SKM-1 (cell line): ENCODE measurements at regions not wholly inside any gene's neighbourhood (a gene's known extent, or its start where the extent isn't known, plus 50 kb on each side); places are given as distances from the start of the nearest gene placed in this dataset.
"Not testable (repeated sequence)": the region's sequence is repeated elsewhere in the genome, so short reads cannot be mapped to it uniquely, and the experiment has no call there.

Experiments
- DNase-seq: peaks from one replicate; lab custom pipeline; 2025; ENCODE audit not compliant: unreplicated experiment; lab: John Stamatoyannopoulos, UW

DNA sequence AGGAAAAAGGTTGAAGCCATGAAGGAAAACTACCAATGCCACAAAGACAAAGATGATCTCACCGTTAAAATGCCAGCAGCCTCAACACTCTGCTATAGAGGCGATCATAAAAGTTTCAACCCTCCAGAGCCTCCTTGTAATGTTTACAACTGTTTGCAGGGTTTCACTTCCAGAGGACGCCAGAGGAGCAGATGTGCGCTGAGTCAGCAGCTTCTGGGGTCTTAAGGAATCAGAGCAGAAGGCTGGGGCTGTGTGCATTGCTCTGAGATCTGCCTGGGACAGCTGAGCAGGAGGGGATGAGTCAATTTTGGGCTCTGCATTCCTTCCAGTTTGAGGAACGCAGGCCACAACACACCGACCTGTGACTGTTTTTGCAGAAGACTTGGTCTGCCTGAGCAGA lies 98.3 kb downstream of the TMEM130 start:
- DNase-seq = no peak

DNA sequence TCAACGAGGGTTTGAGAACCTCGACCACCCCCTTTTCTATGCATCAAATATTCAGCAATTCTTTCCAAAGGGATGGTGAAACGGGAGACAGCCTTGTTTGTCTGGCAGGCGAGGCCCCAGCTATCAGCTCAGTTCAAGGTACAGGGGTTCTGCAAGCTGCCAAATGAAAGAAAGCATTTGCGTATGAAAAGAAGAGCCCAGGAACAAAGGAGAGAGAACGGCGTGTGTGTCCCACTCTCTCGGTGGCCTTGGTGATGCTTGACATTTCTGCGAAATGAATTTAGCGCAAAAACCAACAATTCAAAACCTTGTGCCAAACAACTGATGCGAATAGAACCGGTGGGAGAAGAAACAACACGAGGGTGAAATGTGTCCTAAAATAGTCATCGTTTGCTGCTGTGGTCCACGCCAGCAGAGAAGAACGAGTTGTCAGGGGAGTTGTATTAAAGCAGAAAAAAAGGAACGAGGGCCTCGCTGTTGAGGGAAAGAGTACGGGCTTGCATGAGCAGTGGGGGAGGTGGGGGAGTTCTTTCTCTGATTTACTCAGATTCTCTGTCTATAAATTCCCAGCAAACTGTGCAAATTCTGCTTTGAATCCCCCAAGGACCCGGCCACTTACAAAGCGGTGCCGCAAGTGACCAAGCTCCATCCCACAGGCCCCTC lies 97.7 kb downstream of the TMEM130 start:
- DNase-seq = no peak

DNA sequence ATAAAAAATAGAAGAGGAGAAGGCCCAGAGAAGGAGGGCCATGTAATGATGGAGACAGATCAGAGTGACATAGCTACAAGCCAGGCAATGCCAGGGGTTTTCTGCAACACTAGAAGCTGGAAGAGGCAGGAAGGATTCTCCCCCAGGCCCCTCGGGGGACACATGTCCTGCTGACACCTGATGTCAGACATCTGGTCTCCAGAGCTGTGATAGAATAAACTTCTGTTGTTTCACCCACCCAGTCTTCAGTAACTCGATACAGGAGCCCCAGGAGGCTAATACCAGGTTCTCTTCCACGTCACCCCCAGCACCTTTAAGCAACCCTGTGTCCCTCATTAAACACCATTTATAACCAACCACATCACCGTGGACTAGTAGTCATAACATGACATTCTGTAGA lies 94.9 kb downstream of the TMEM130 start:
- DNase-seq = no peak

- DNase-seq = no peak
Observed at GRCh38 chr7:98777051-98777450, 92.8 kb downstream of the TMEM130 start.

- no peak for DNase-seq
Observed at GRCh38 chr7:98778421-98778820, 91.4 kb downstream of the TMEM130 start.

- DNase-seq = peak; percentile 14
Observed at GRCh38 chr7:98779800-98780587, 89.8 kb downstream of the TMEM130 start.

DNA sequence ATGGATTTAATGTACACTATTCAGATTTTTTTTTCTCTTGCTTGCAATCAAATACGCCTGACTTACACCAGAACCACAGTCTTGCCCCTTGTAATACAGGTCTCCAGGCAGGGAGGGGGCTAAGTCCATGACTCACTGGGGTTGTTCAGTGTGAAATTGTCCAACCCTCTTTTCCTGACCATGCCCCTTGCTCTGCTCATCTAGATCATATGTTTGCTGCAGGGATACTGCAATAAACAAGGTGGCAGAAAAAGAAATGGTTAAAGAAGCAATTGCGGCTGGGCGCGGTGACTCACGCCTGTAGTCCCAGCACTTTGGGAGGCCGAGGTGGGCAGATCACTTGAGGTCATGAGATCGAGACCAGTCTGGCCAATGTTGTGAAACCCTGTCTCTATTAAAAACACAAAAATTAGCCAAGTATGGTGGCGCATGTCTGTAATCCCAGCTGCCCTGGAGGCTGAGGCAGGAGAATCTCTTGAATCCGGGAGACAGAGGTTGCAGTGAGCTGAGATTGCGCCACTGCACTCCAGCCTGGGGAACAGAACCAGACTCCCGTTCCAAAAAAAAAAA lies 85.5 kb downstream of the TMEM130 start:
- DNase-seq = no peak

- DNase-seq = no peak
Observed at GRCh38 chr7:98785929-98786571, 83.8 kb downstream of the TMEM130 start.

GRCh38 chr7:98788966-98789365 lies 80.8 kb downstream of the TMEM130 start:
- DNase-seq = no peak

DNA sequence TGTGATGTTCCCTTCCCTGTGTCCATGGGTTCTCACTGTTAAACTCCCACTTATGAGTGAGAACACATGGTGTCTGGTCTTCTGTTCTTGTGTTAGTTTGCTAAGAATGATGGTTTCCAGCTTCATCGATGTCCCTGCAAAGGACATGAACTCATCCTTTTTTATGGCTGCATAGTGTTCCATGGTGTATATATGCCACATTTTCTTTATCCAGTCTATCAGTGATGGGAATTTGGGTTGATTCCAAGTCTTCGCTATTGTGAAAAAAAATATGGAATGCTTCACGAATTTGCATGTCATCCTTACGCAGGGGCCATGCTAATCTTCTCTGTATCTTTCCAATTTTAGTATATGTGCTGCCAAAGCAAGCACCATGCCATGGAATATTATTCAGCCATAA lies 75.4 kb downstream of the TMEM130 start:
- not testable (repeated sequence) for DNase-seq

DNA sequence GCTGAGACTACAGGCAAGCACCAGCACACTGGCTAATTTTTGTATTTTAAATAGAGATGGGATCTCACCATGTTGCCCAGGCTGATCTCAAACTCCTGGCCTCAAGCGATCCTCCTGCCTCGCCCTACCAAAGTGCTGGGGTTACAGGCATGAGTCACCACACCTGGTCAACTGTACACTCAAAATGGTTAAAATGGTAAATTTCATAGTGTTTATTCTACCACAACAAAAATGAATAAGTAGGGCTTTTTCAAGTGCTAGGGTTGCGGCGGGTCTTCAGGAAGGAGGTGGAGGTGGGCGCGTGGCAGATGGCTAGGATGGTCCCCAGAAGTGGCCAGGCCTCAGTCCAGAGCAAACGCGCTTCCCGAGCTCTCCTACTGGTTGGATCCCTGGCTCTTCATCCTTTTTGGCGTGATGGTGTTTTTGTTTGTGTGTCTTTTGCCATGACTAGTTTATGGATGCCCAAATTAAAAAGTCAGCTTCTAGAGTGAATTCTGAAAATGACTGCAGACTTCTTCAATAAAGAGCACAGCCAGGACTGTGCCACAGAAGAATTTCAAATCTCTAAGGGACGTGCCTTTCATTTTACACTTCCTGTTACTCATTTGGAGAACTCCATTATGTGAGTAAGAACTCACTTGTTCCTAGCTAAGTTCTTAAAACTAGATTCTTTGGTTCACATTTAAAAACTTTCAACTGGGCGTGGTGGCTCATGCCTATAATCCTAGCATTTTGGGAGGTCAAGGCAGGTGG lies 73.9 kb downstream of the TMEM130 start:
- no peak for DNase-seq
